GM12878 (cell line): ENCODE measurements at regions not wholly inside any gene's neighbourhood (a gene's known extent, or its start where the extent isn't known, plus 50 kb on each side); places are given as distances from the start of the nearest gene placed in this dataset.

ENCODE experiments used
- ATAC-seq: fragments of 200-7000 bp; cut with Tn5 transposase; 3 replicates; pipeline ENCODE4 v1.9.1; 2020; ENCODE audit warnings: mild to moderate bottlenecking, moderate library complexity
- BruUV-seq: library from RNA; stranded (reverse); fragments of 400-500 nt; replicated peaks from 2 replicates; lab custom pipeline; 2021; lab: Mats Ljungman, UMichigan
- CTCF ChIA-PET: fragments of 300-600 bp; sonication (Branson Sonifier 250); formaldehyde crosslinking; extraction: SDS; loops from one replicate; lab custom pipeline; 2021; ENCODE audit warnings: inconsistent platforms; lab: Yijun Ruan, JAX
- POLR2A ChIA-PET: fragments of 350-600 bp; formaldehyde crosslinking; extraction: SDS; loops from one replicate; lab custom pipeline; 2021; ENCODE audit warnings: inconsistent platforms; lab: Charles Lee
- RAD21 ChIA-PET: fragments of 300-600 bp; sonication (Branson Sonifier 250); formaldehyde crosslinking; loops from one replicate; lab custom pipeline; 2023; ENCODE audit warnings: antibody characterized with exemption; ENCODE audit not compliant: unreplicated experiment; lab: Charles Lee
- SMC1A ChIA-PET: fragments of 300-600 bp; sonication (Branson Sonifier 250); formaldehyde crosslinking; loops from one replicate; lab custom pipeline; 2023; ENCODE audit not compliant: unreplicated experiment, uncharacterized antibody; lab: Charles Lee
- DNase-seq: peaks from one replicate; pipeline ENCODE4 v3.0.0-alpha.2; 2011; ENCODE audit warnings: low read depth, low spot score
- FAIRE-seq: peaks from 3 replicates; lab custom pipeline; 2011; peaks lifted over from hg19 to GRCh38; lab: Jason Lieb, UNC
- H2AFZ ChIP-seq: 2 replicates; pipeline ENCODE4 v1.6.0; 2011; ENCODE audit warnings: low read depth, low read length, control low read depth; ENCODE audit not compliant: control insufficient read depth
- H3K27ac ChIP-seq: 2 replicates; pipeline ENCODE4 v1.5.1; 2011; ENCODE audit warnings: control low read depth; ENCODE audit not compliant: control insufficient read depth, insufficient read depth
- H3K27me3 ChIP-seq, 2 experiments: replicated peaks in 1 of 2; 2 replicates each; pipeline versions ENCODE4 v1.6.0 to v1.6.1; 2011; ENCODE audit warnings: low read length in 1 of 2; ENCODE audit not compliant: control insufficient read depth in 2 of 2, insufficient read depth in 2 of 2
- H3K36me3 ChIP-seq, 2 experiments: 2 replicates each; pipeline ENCODE4 v1.5.1; 2011; ENCODE audit warnings: low read length in 1 of 2; ENCODE audit not compliant: control insufficient read depth in 2 of 2, insufficient read depth in 2 of 2
- H3K4me1 ChIP-seq: 2 replicates; pipeline ENCODE4 v1.6.1; 2011; ENCODE audit warnings: mild to moderate bottlenecking, low read length, moderate library complexity, mixed read lengths; ENCODE audit not compliant: control insufficient read depth, insufficient read depth
- H3K4me2 ChIP-seq: 2 replicates; pipeline ENCODE4 v1.6.0; 2011; ENCODE audit warnings: control low read depth; ENCODE audit not compliant: control insufficient read depth, insufficient read depth
- H3K4me3 ChIP-seq: fragments of 200-600 bp; sonication (generic); 2 replicates; pipeline ENCODE4 v1.5.1; 2016
- H3K79me2 ChIP-seq: 2 replicates; pipeline ENCODE4 v1.6.0; 2011; ENCODE audit warnings: low read length; ENCODE audit not compliant: control insufficient read depth, insufficient read depth
- H3K9ac ChIP-seq: 2 replicates; pipeline ENCODE4 v1.8.0; 2011; ENCODE audit warnings: low read length, control low read depth, mixed read lengths; ENCODE audit not compliant: control insufficient read depth, insufficient read depth
- H3K9me3 ChIP-seq: replicated peaks from 3 replicates; pipeline ENCODE4 v1.5.1; 2011; ENCODE audit warnings: mild to moderate bottlenecking, low read length; ENCODE audit not compliant: control insufficient read depth, insufficient read depth
- H4K20me1 ChIP-seq: 2 replicates; pipeline ENCODE4 v1.6.0; 2011; ENCODE audit not compliant: control insufficient read depth, insufficient read depth
- BHLHE40 ChIP-seq, 2 experiments: fragments of 450-650 bp in 1 of 2; IDR thresholded peaks; 2 replicates each; pipeline ENCODE4 v1.6.1; 2011 to 2017; ENCODE audit warnings: low read depth in 2 of 2, borderline replicate concordance in 1 of 2, improper control_type of control experiment in 1 of 2, low read length in 1 of 2, mild to moderate bottlenecking in 1 of 2
- CBX5 ChIP-seq: sonication (generic); IDR thresholded peaks from 2 replicates; pipeline ENCODE4 v1.6.1; 2016; ENCODE audit warnings: low read depth, moderate library complexity, mild to moderate bottlenecking, inconsistent platforms
- CHD1 ChIP-seq: IDR thresholded peaks from 2 replicates; pipeline ENCODE4 v1.6.1; 2012; ENCODE audit warnings: low read depth, low read length, improper control_type of control experiment
- PAX8 ChIP-seq: fragments of 450-650 bp; IDR thresholded peaks from 2 replicates; pipeline ENCODE4 v1.6.1; 2017; ENCODE audit warnings: mild to moderate bottlenecking, moderate library complexity
- PRDM15 ChIP-seq: fragments of 450-650 bp; formaldehyde crosslinking; IDR thresholded peaks from 2 replicates; pipeline ENCODE4 v1.4.0; 2020; ENCODE audit warnings: mild to moderate bottlenecking, moderate library complexity
- SPI1 ChIP-seq: IDR thresholded peaks from 2 replicates; pipeline ENCODE4 v1.6.1; 2011; ENCODE audit warnings: low read depth, mild to moderate bottlenecking, low read length, moderate library complexity, borderline replicate concordance; ENCODE audit not compliant: insufficient read depth
- TARDBP ChIP-seq: IDR thresholded peaks from 2 replicates; pipeline ENCODE4 v1.6.1; 2016; ENCODE audit warnings: borderline replicate concordance
- WGBS: methylation state at CpG from one replicate; pipeline ENCODE4 v1.1.6; 2016; ENCODE audit warnings: low lambda C conversion rate; ENCODE audit not compliant: insufficient replicate concordance, insufficient coverage; ENCODE audit errors: missing lambda C conversion rate; 5-methylcytosine and 5-hydroxymethylcytosine counted together
- in situ Hi-C: fragments of 300-500 bp; cut with MboI; formaldehyde crosslinking; loops from 9 replicates; pipeline ENCODE4 v1.14.3; 2018; ENCODE audit warnings: mixed read lengths
- intact Hi-C: fragments of 100-400 bp; cut with micrococcal nuclease; formaldehyde crosslinking; loops from one replicate; pipeline ENCODE4 v1.14.2; 2022; ENCODE audit not compliant: unreplicated experiment

- DNase-seq = no peak
- ChIA-PET POLR2A (no interaction called here), SMC1A (no interaction called here)
- TF ChIP-seq PAX8 (no peak), TARDBP (no peak), CBX5 (no peak), SPI1 (no peak), BHLHE40 (IDR thresholded peaks at IDR 0.05; ENCODE audit: borderline replicate concordance in 1 of 2, low read depth in 2 of 2, low read length in 1 of 2) (no peak), PRDM15 (CRISPR knock-in tag) (no peak), CHD1 (no peak)
- TF ChIP-seq, all 136 proteins: peak for 0
- Histone ChIP-seq H3K27me3 (no peaks in the 10 kb centered on the region), H3K4me1 (no peaks in the 10 kb centered on the region), H3K27ac (no peak overlapping the region), H2AFZ (no peak overlapping the region), H4K20me1 (no peaks in the 10 kb centered on the region), H3K36me3 (no peaks in the 10 kb centered on the region), H3K4me2 (no peak overlapping the region), H3K9me3 (no peaks in the 10 kb centered on the region), H3K4me3 (no peak overlapping the region), H3K9ac (no peak overlapping the region), H3K79me2 (no peaks in the 10 kb centered on the region)
- in situ Hi-C loops = no loop called here
- BruUV-seq = no TSS peak
- 32% methylated on average over 6 of the region's 6 CpGs for WGBS
- FAIRE-seq (no peak), ATAC-seq (no peak)
- CTCF ChIA-PET = no interaction called here
- RAD21 ChIA-PET = no interaction called here
- intact Hi-C loops = no loop called here
Measured at GRCh38 chr4:133711817-133712216, 489.8 kb downstream of the PABPC4L start.
